HG02938 (cell line): ENCODE measurements at regions not wholly inside any gene's neighbourhood (a gene's known extent, or its start where the extent isn't known, plus 50 kb on each side); places are given as distances from the start of the nearest gene placed in this dataset.

ENCODE experiments used
- ATAC-seq: cut with Tn5 transposase; IDR thresholded peaks from one replicate; pipeline ENCODE4 v1.9.1; 2021; ENCODE audit warnings: mild to moderate bottlenecking, moderate library complexity; ENCODE audit not compliant: unreplicated experiment

DNA sequence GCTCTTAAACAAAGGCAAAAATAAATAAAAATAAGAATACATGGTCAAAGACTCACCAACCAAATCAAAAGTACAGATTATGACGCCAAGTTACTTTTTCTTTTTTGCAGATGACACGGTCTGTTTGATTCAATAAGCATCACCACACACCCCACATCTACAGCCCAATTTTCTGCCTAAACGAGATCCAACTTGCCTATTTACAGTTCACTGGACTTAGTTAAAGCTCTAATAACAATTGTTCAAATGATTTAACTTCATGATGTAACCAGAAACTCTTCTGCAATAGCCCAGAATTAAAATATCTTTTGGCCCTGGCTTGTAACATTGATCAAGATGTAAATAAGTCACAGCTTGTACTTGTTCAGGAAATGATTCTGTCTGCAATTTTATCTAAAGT lies 590.3 kb upstream of the C9orf72 start:
- ATAC-seq = no peak

- ATAC-seq = no peak
These were observed 592.9 kb upstream of the C9orf72 start for GRCh38 chr9:28166179-28166578.

DNA sequence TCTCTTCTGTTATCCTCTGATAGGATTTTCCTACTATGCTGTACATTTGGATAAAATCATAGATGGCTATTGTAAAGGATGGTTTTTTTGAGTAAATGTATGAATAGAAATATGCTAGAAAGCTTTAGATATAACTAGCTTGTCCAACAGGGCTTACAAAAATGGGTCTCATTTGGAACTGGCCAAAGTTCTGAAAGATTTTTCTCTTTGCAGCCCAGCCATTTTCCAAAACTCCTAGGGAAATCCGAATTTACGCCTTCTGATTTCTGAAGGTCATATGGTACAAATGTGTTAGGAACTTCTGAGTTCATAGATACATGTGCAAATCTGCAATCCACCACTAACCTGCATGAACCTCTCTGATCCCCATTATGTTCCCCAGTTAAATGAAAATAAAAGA lies 603.9 kb upstream of the C9orf72 start:
- ATAC-seq = no peak

GRCh38 chr9:28177925-28178324 lies 604.6 kb upstream of the C9orf72 start:
- no peak for ATAC-seq

DNA sequence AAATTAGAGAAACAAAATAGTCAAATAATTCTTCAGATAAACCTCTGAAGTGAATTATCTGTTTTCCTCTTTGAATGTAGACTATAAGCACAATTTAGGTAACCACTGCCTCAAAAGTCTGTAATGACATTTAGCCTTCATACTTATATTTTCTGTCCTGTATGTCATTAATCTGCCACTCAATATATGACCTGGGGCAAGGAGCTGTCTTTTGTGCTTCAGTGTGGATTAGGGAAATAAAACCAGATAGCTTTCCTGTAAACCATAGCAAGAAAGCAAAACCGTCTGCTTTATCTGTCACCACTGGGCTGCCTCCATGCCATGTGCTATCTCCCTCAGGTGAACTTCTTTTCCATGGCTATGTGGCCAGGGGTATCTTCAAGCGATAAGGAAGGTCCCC lies 606.6 kb upstream of the C9orf72 start:
- no peak for ATAC-seq

GRCh38 chr9:28190981-28191380 lies 617.7 kb upstream of the C9orf72 start:
- ATAC-seq = no peak

DNA sequence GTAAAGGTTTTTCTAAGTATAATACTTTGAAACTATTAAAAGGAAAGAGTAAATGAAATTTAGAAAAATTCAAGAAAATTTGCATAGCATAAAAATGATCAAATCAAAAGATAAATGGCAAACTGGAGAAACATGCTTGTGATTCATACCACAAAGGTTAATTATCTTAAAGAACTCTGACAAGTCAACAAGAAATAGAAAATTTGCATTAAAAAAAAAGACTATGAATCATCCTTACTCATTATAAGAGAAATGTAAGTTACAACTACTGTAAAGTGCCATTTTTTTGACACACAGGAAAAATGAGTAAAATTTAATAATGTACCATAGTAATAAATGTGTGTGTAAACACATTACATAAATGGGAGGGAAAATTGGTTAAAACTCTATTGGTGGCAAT lies 624.4 kb upstream of the C9orf72 start:
- ATAC-seq = no peak

GRCh38 chr9:28203036-28203435 lies 629.8 kb upstream of the C9orf72 start:
- ATAC-seq = no peak

DNA sequence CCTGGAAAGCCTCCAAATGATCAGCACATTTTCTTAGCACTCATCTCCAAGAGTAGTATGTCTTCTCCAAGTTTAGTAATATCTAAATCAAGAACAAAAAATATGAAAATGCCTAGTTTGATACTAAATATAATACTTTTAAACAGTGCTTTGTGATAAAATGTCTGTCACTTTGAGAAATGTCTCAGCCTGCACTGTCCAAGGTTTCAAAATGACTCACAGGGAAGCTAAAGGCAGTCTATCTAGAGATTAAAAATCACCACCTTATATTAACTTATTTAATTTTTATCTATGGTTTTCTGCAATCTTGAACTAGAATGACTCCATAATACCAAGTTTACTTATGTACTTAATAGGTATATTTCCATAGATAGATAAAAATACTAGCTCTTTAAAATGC lies 633.0 kb upstream of the C9orf72 start:
- no peak for ATAC-seq

- ATAC-seq = no peak
These were observed 634.4 kb upstream of the C9orf72 start for GRCh38 chr9:28207657-28208056.

GRCh38 chr9:28209130-28209529 lies 635.8 kb upstream of the C9orf72 start:
- ATAC-seq = no peak

GRCh38 chr9:28212979-28213378 lies 639.7 kb upstream of the C9orf72 start:
- ATAC-seq = peak; percentile 80

DNA sequence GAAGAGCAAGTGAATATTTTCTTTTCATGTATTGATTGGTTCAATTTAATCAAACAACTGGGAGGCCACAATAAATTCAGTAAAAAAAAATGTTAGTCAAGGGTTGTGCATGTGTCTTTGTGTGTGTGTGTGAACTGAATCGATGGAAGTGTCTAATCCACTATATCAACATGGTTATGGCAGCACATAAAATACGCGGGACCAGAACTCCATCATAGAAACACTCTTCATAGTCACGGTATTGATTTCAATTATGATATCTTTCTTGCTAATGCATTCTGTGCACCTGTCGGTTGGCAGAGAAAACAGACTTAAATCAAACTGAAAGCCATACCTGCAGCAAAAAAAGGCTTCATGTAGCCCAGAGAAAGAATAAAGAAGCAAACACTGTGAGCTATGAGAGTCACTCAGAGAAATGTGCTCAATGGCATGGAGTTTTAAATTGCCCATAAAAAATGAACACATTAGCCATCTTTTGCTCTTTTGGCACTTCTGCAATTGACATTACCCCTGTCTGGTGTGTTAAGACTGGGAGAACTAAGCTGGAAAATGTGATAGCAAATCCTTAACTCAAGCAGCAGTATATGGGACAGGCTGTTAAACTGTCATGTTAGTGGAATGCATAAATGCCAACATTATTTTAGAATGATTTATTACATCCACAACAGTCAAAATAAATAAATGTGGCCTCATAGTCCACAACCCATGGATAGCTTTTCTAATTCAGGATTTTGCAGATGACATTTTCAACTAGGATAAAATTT lies 642.4 kb upstream of the C9orf72 start:
- no peak for ATAC-seq

DNA sequence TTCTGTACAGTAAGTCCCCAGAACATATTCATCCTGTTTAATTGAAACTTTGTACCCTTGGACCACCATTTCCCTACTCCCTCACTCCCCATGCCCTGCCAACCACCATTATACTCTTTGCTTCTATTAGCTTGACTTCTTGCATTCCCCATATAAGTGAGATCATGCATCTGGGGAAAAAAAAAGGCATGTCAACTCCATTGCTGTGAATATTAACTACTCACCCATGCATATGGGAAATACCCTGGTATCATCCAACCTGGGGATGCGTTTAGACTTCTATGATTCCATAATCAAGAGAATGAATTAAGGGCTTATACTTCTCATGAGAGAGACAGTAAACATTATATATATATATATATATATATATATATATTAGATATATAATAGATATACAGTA lies 659.4 kb upstream of the C9orf72 start:
- no peak for ATAC-seq

GRCh38 chr9:28234133-28234893 lies 661.0 kb upstream of the C9orf72 start:
- ATAC-seq = no peak

DNA sequence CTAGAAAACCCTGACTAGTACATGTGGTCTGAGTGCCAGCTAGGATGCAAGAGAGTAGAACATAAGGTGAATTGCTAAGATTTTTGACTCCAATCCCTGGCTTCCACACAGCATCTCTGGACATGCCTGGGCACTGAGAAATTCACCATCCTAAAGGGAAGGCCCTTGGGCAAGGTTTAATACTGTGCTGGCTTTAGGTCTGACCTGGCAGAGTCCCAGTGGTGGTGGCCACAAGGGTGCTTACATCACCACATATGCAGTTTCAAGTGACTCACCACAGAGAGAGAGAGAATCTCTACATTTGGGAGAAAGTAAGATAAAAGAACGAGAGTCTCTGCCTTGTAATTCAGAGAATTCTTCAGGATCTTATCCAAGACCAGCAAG lies 661.6 kb upstream of the C9orf72 start:
- no peak for ATAC-seq

DNA sequence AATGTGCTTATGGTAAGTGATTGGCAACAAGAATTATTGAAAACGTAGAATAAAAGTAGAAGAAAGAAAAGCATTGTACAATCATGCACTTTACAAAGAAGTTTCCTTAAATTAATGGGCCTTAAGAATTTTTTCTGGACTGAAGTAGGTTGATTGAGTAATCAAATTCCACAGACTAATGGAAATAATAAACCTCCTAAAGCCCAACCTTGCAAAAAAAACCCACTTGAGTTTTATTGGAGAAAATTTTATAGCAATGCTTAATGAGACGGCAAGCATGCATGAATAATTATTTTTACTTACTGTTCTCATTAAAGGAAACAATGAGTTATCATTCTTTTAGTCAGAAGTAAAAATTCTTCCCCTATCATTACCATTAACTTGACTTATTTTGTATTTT lies 676.1 kb upstream of the C9orf72 start:
- no peak for ATAC-seq

- no peak for ATAC-seq
These were observed 681.9 kb upstream of the C9orf72 start for GRCh38 chr9:28255174-28255573.

GRCh38 chr9:28260330-28260729 lies 687.0 kb upstream of the C9orf72 start:
- no peak for ATAC-seq

- ATAC-seq = no peak
These were observed 691.1 kb upstream of the C9orf72 start for GRCh38 chr9:28264368-28264767.

DNA sequence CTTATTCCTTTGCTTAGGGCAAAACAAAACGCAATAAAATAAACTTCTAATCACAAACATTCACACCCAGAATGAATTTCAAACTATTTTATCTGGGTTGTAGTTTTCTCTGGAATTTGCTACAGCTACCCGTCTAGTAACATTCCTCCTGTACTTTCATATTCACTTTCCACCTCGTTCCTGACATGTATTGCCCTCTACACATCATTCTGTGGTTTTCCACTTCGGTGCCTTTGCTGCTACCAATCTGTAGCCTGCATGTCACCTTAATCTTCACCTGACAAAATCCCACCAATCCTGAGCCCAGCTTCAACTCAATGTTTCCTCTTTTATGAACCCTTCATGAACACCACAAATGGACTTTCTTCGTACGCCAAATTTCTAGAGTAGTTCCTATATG lies 694.1 kb upstream of the C9orf72 start:
- ATAC-seq = no peak

DNA sequence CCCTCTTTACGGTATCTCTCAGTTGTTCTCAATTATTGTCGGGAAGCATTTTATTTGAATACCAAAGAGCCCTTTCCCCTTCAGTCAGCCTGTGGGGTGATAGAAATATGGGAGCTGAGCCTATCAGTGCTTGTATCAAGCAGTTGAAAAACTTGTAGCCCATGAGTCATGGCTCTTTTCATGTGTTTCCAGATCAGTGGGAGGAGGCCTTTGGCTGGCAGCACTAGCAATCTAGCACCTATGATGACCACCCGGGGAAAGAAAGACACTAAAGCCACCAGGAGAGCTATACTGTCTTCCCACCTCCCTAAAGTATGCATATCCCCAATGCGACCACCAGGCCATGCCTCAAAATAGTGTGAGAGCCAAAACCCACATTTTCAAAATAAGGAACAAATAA lies 696.9 kb upstream of the C9orf72 start:
- no peak for ATAC-seq

- ATAC-seq = no peak
These were observed 698.8 kb upstream of the C9orf72 start for GRCh38 chr9:28272127-28272526.
